DND-41 (cell line): ENCODE measurements at regions not wholly inside any gene's neighbourhood (a gene's known extent, or its start where the extent isn't known, plus 50 kb on each side); places are given as distances from the start of the nearest gene placed in this dataset.

Experiments
- ATAC-seq: fragments of 200-7000 bp; cut with Tn5 transposase; 3 replicates; pipeline ENCODE4 v1.9.1; 2021; ENCODE audit warnings: low read depth; ENCODE audit not compliant: insufficient read depth
- DNase-seq: peaks from one replicate; pipeline ENCODE4 v3.0.0-alpha.2; 2020
- H2AFZ ChIP-seq: 2 replicates; pipeline ENCODE4 v1.6.0; 2012; ENCODE audit warnings: low read depth, low read length
- H3K27ac ChIP-seq: 2 replicates; pipeline ENCODE4 v1.5.1; 2012; ENCODE audit warnings: low read length, inconsistent platforms
- H3K27me3 ChIP-seq: fragments of 200-600 bp; sonication (generic); 2 replicates; pipeline ENCODE4 v1.6.0; 2012; ENCODE audit warnings: low read length, mild to moderate bottlenecking, inconsistent platforms; ENCODE audit not compliant: insufficient read depth, poor library complexity
- H3K36me3 ChIP-seq: 2 replicates; pipeline ENCODE4 v1.5.1; 2012; ENCODE audit warnings: low read length, inconsistent platforms; ENCODE audit not compliant: insufficient read depth
- H3K4me1 ChIP-seq: 2 replicates; pipeline ENCODE4 v1.5.1; 2012; ENCODE audit warnings: mild to moderate bottlenecking, low read length; ENCODE audit not compliant: insufficient read depth
- H3K4me2 ChIP-seq: 2 replicates; pipeline ENCODE4 v1.6.0; 2012; ENCODE audit warnings: mild to moderate bottlenecking, moderate library complexity, low read length, inconsistent platforms; ENCODE audit not compliant: insufficient read depth
- H3K4me3 ChIP-seq, 2 experiments: fragments of 200-600 bp in 1 of 2; shearing (Covaris generic) in 1 of 2; 2 replicates each; pipeline ENCODE4 v1.5.1; 2012 to 2016; ENCODE audit warnings: inconsistent platforms in 2 of 2, low read length in 2 of 2, mild to moderate bottlenecking in 2 of 2, low read depth in 1 of 2, moderate library complexity in 1 of 2
- H3K79me2 ChIP-seq: 2 replicates; pipeline ENCODE4 v1.6.0; 2012; ENCODE audit warnings: low read length, inconsistent platforms; ENCODE audit not compliant: insufficient read depth
- H3K9ac ChIP-seq: 2 replicates; pipeline ENCODE4 v1.6.0; 2012; ENCODE audit warnings: low read depth, mild to moderate bottlenecking, inconsistent platforms, low read length, moderate library complexity
- H3K9me3 ChIP-seq: 2 replicates; pipeline ENCODE4 v1.5.1; 2012; ENCODE audit warnings: low read length, moderate library complexity, mild to moderate bottlenecking, inconsistent platforms; ENCODE audit not compliant: insufficient read depth, severe bottlenecking
- H4K20me1 ChIP-seq: 2 replicates; pipeline ENCODE4 v1.6.0; 2012; ENCODE audit warnings: low read length; ENCODE audit not compliant: insufficient read depth
- EZH2 ChIP-seq: IDR thresholded peaks from 3 replicates; pipeline ENCODE4 v1.6.1; 2012; ENCODE audit warnings: borderline replicate concordance, low read depth, mild to moderate bottlenecking, moderate library complexity, low read length, inconsistent platforms; ENCODE audit not compliant: severe bottlenecking
- TF ChIP-seq, protein P1 (sequence below): IDR thresholded peaks from 2 replicates; pipeline ENCODE4 v1.5.1; 2012; ENCODE audit warnings: borderline replicate concordance, low read length, moderate library complexity, mild to moderate bottlenecking; ENCODE audit not compliant: poor library complexity, severe bottlenecking; ENCODE audit errors: extremely low read depth

DNA sequence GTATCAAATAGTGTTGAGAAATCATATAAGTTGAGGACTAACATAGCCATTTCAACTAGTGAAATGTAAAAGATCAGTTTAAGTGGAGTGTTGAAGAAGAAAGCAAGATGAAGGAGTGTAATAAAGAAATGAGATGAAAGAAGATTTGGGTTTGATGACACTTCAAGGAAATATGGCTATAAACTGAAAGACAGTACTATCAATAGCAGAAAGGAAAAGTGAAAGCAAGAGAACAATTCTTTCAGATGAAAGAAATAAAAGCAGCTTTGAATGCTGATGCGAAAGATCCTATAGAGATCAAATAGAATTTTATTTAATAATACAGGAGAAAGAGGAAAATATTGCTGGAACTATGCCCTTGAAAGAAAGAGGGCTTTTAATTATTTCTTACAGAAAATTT, 92.8 kb upstream of the PRSS16 start:
- peak overlapping the region; percentile 84 for H2AFZ ChIP-seq
- no peak for DNase-seq
- H3K9ac ChIP-seq: peak overlapping the region; percentile 48
- TF ChIP-seq EZH2: no peak
- TF ChIP-seq, protein P1, sequence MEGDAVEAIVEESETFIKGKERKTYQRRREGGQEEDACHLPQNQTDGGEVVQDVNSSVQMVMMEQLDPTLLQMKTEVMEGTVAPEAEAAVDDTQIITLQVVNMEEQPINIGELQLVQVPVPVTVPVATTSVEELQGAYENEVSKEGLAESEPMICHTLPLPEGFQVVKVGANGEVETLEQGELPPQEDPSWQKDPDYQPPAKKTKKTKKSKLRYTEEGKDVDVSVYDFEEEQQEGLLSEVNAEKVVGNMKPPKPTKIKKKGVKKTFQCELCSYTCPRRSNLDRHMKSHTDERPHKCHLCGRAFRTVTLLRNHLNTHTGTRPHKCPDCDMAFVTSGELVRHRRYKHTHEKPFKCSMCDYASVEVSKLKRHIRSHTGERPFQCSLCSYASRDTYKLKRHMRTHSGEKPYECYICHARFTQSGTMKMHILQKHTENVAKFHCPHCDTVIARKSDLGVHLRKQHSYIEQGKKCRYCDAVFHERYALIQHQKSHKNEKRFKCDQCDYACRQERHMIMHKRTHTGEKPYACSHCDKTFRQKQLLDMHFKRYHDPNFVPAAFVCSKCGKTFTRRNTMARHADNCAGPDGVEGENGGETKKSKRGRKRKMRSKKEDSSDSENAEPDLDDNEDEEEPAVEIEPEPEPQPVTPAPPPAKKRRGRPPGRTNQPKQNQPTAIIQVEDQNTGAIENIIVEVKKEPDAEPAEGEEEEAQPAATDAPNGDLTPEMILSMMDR: no peak
- no peaks in the 10 kb centered on the region for H3K36me3 ChIP-seq
- H3K27me3 ChIP-seq: no peaks in the 10 kb centered on the region
- H3K27ac ChIP-seq: peak overlapping the region; percentile 82
- no peaks in the 10 kb centered on the region for H3K79me2 ChIP-seq
- 0 out of 4 replicates have a peak overlapping the region, but pooled peaks of 1 of the 2 experiments have one; percentile 4 for H3K4me3 ChIP-seq
- peak overlapping the region; percentile 54 for H3K4me2 ChIP-seq
- no peaks in the 10 kb centered on the region for H3K9me3 ChIP-seq
- H4K20me1 ChIP-seq: no peaks in the 10 kb centered on the region
- ATAC-seq: peak; percentile 72
- H3K4me1 ChIP-seq: peaks cover 17% of the 10 kb centered on the region

DNA sequence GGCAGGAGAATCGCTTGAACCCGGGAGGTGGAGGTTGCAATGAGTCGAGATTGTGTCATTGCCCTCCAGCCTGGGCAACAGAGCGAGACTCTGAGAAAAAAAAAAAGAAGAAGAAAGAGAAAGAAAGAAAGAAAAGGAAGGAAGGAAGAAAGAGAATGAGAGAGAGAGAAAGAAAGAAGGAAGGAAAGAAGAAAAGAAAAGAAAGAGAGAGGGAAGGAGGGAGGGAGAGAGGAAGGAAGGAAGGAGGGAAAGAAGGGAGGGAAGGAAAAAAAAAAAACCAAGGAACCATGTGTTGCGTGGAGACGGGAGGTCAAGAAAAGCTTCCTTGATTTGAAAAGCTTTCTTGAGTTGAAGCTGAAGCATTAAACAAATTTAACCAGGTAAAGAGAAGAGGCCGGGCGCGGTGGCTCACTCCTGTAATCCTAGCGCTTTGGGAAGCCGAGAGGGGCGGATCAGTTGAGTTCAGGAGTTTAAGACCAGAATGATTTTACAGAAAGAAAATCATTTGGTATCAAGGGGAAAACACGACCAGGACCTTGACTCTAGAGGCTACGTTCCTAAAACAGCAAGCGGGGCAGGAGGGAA, 90.5 kb upstream of the PRSS16 start:
- ATAC-seq (no peak), DNase-seq (no peak)
- Histone ChIP-seq H3K27me3 (no peaks in the 10 kb centered on the region), H3K36me3 (no peaks in the 10 kb centered on the region), H3K27ac (no peak overlapping the region), H4K20me1 (no peaks in the 10 kb centered on the region), H3K79me2 (no peaks in the 10 kb centered on the region), H3K4me1 (peaks cover 22% of the 10 kb centered on the region), H2AFZ (no peak overlapping the region), H3K9ac (no peak overlapping the region), H3K4me3 (no peak overlapping the region), H3K9me3 (no peaks in the 10 kb centered on the region), H3K4me2 (no peak overlapping the region)
- TF ChIP-seq, protein P1: no peak
- no peak for TF ChIP-seq EZH2

DNA sequence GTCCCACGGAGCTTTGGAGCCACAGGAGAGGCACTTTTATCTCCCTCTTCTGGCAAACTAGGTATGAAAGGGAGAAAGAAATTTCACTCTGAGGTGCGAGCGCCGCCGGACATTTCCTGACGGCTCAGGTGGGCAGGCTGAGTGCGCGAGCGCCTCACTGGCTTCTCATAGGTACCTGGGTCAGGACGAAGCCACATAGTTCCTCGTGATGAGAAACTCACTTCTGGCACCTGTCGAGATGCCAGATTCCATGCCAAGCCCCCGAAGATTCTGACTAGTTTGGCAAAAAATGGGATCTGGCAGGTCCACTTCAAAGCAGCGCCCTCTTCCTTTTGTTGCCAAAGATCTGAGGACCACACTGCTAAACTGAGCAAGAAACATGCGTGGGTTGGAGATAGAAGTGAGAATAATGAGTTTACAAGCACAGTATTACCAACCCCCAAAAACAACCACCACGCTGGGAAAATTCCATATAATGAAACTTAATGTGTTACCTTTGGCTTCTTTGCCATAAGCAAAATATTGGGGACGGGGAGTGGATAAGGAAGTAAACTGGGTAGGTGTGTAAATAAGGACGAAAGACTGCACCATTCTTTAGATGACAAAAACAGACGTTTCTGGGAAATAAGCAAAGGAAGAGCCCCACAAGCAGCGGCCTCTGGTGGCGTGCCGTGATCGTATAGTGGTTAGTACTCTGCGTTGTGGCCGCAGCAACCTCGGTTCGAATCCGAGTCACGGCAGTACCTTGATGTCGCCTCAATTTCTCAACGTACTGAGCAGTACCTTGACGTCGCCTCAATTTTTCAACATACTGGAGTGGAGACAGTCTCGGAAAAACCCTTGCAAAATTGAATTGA, 89.8 kb upstream of the PRSS16 start:
- no peak overlapping the region for H3K27ac ChIP-seq

More for the DNA sequence above, 89.8 kb upstream of the PRSS16 start:
- no peaks in the 10 kb centered on the region for H3K9me3 ChIP-seq
- H3K4me1 ChIP-seq: peaks cover 22% of the 10 kb centered on the region
- TF ChIP-seq, protein P1: no peak
- TF ChIP-seq EZH2: no peak
- H3K9ac ChIP-seq: no peak overlapping the region
- ATAC-seq (no peak), DNase-seq (no peak)
- no peaks in the 10 kb centered on the region for H3K36me3 ChIP-seq
- no peak overlapping the region for H3K4me3 ChIP-seq
- H2AFZ ChIP-seq: no peak overlapping the region
- H3K4me2 ChIP-seq: no peak overlapping the region
- H3K27me3 ChIP-seq: no peaks in the 10 kb centered on the region
- H4K20me1 ChIP-seq: no peaks in the 10 kb centered on the region
- H3K79me2 ChIP-seq: no peaks in the 10 kb centered on the region
